CD4-positive, alpha-beta memory T cell (primary cell): ENCODE measurements at regions not wholly inside any gene's neighbourhood (a gene's known extent, or its start where the extent isn't known, plus 50 kb on each side); places are given as distances from the start of the nearest gene placed in this dataset.
"Not testable (repeated sequence)": the region's sequence is repeated elsewhere in the genome, so short reads cannot be mapped to it uniquely, and the experiment has no call there.

ENCODE experiments used
- CTCF ChIA-PET: fragments of 350-600 bp; sonication (Branson Sonifier 250); formaldehyde crosslinking; loops from one replicate; lab custom pipeline; 2021; ENCODE audit warnings: inconsistent platforms; ENCODE audit not compliant: partially characterized antibody; lab: Charles Lee
- POLR2A ChIA-PET: fragments of 350-600 bp; sonication (Branson Sonifier 250); formaldehyde crosslinking; loops from one replicate; lab custom pipeline; 2021; ENCODE audit not compliant: partially characterized antibody; lab: Charles Lee
- DNase-seq, 5 donors: peaks; one replicate each; pipeline versions ENCODE4 v3.0.0 to v3.0.0-alpha.2; 2020 to 2022; ENCODE audit warnings: mixed read lengths in 1 of 5
- H3K27ac ChIP-seq: one replicate; pipeline ENCODE4 v1.7.0; 2013; ENCODE audit warnings: low read depth, low read length
- H3K27me3 ChIP-seq: 2 replicates; pipeline ENCODE4 v1.7.0; 2013; ENCODE audit warnings: mild to moderate bottlenecking, low read length, moderate library complexity; ENCODE audit not compliant: insufficient read depth
- H3K36me3 ChIP-seq: 2 replicates; pipeline ENCODE4 v1.7.0; 2013; ENCODE audit warnings: mild to moderate bottlenecking, low read length, moderate library complexity; ENCODE audit not compliant: insufficient read depth
- H3K4me1 ChIP-seq: 2 replicates; pipeline ENCODE4 v1.7.0; 2013; ENCODE audit warnings: mild to moderate bottlenecking, low read length, moderate library complexity; ENCODE audit not compliant: insufficient read depth
- H3K4me3 ChIP-seq, 2 donors: one replicate each; pipeline ENCODE4 v1.7.0; 2013; ENCODE audit warnings: low read length in 2 of 2, mild to moderate bottlenecking in 1 of 2
- H3K9me3 ChIP-seq, 2 donors: one replicate each; pipeline ENCODE4 v1.7.0; 2013; ENCODE audit warnings: low read length in 2 of 2, control low read depth in 1 of 2; ENCODE audit not compliant: control insufficient read depth in 1 of 2
- H3K27ac Mint-ChIP-seq, 7 donors: one replicate each; pipeline ENCODE4 v1.8.0; 2020 to 2021; ENCODE audit warnings: mixed read lengths in 7 of 7, mild to moderate bottlenecking in 6 of 7, inconsistent platforms in 3 of 7, moderate library complexity in 3 of 7
- H3K27me3 Mint-ChIP-seq, 2 donors: one replicate each; pipeline ENCODE4 v1.8.0; 2020 to 2021; ENCODE audit warnings: mixed read lengths in 2 of 2
- H3K36me3 Mint-ChIP-seq, 2 donors: one replicate each; pipeline ENCODE4 v1.8.0; 2020 to 2021; ENCODE audit warnings: mixed read lengths in 2 of 2, inconsistent platforms in 1 of 2, mild to moderate bottlenecking in 1 of 2
- H3K4me1 Mint-ChIP-seq, 4 donors: one replicate each; pipeline ENCODE4 v1.8.0; 2020 to 2021; ENCODE audit warnings: mixed read lengths in 4 of 4, mild to moderate bottlenecking in 1 of 4
- H3K4me3 Mint-ChIP-seq, 8 donors: one replicate each; pipeline ENCODE4 v1.8.0; 2020 to 2021; ENCODE audit warnings: mixed read lengths in 8 of 8, mild to moderate bottlenecking in 7 of 8, moderate library complexity in 6 of 8, inconsistent platforms in 3 of 8
- H3K9me3 Mint-ChIP-seq, 8 donors: one replicate each; pipeline ENCODE4 v1.8.0; 2020 to 2021; ENCODE audit warnings: mixed read lengths in 8 of 8, mild to moderate bottlenecking in 5 of 8, inconsistent platforms in 3 of 8, moderate library complexity in 1 of 8
- intact Hi-C: fragments of 100-400 bp; cut with micrococcal nuclease; formaldehyde crosslinking; loops from one replicate; pipeline ENCODE4 v1.15.1; 2023

GRCh38 chr14:106335110-106335429 is 808.7 kb downstream of the TMEM121 start:
- H3K27ac Mint-ChIP-seq, H3K4me3 ChIP-seq, intact Hi-C loops, H3K36me3 Mint-ChIP-seq, H3K9me3 Mint-ChIP-seq, H3K4me1 Mint-ChIP-seq, H3K27me3 Mint-ChIP-seq, POLR2A ChIA-PET, H3K9me3 ChIP-seq, H3K4me3 Mint-ChIP-seq, CTCF ChIA-PET, H3K27ac ChIP-seq, H3K4me1 ChIP-seq, DNase-seq, H3K36me3 ChIP-seq, H3K27me3 ChIP-seq: not testable (repeated sequence)

- intact Hi-C loops, H3K27ac ChIP-seq, H3K4me1 ChIP-seq, H3K27ac Mint-ChIP-seq, H3K4me1 Mint-ChIP-seq, H3K27me3 Mint-ChIP-seq, H3K4me3 Mint-ChIP-seq, H3K27me3 ChIP-seq, POLR2A ChIA-PET, H3K9me3 Mint-ChIP-seq, H3K36me3 ChIP-seq, H3K36me3 Mint-ChIP-seq, DNase-seq, H3K4me3 ChIP-seq, H3K9me3 ChIP-seq, CTCF ChIA-PET: not testable (repeated sequence)
These were observed 812.4 kb downstream of the TMEM121 start for GRCh38 chr14:106338775-106339174.

- H3K9me3 ChIP-seq, H3K9me3 Mint-ChIP-seq, H3K4me3 ChIP-seq, H3K36me3 Mint-ChIP-seq, CTCF ChIA-PET, DNase-seq, H3K4me3 Mint-ChIP-seq, H3K4me1 Mint-ChIP-seq, H3K27ac Mint-ChIP-seq, POLR2A ChIA-PET, H3K27me3 ChIP-seq, H3K36me3 ChIP-seq, intact Hi-C loops, H3K27ac ChIP-seq, H3K4me1 ChIP-seq: not testable (repeated sequence)
- H3K27me3 Mint-ChIP-seq: peaks cover 0 to 10% of the 10 kb centered on the region in 2 donors
These were observed 814.3 kb downstream of the TMEM121 start for GRCh38 chr14:106340658-106341057.

GRCh38 chr14:106341161-106341560 is 814.8 kb downstream of the TMEM121 start:
- H3K36me3 ChIP-seq, DNase-seq, H3K27ac ChIP-seq, H3K9me3 Mint-ChIP-seq, H3K9me3 ChIP-seq, H3K27ac Mint-ChIP-seq, H3K27me3 ChIP-seq, CTCF ChIA-PET, H3K4me3 ChIP-seq, H3K4me1 ChIP-seq, H3K4me1 Mint-ChIP-seq, H3K36me3 Mint-ChIP-seq, POLR2A ChIA-PET, H3K4me3 Mint-ChIP-seq, intact Hi-C loops: not testable (repeated sequence)
- peaks cover 0 to 15% of the 10 kb centered on the region in 2 donors for H3K27me3 Mint-ChIP-seq

GRCh38 chr14:106343626-106344025 is 817.2 kb downstream of the TMEM121 start:
- Histone ChIP-seq H3K27ac (no peak overlapping the region), H3K9me3 (no peaks in the 10 kb centered on the region), H3K4me3 (no peak overlapping the region), H3K36me3 (no peaks in the 10 kb centered on the region), H3K27me3 (peaks cover 8% of the 10 kb centered on the region), H3K4me1 (no peaks in the 10 kb centered on the region)
- ChIA-PET POLR2A (no interaction called here), CTCF (no interaction called here)
- no peaks in the 10 kb centered on the region for H3K9me3 Mint-ChIP-seq
- H3K36me3 Mint-ChIP-seq: no peaks in the 10 kb centered on the region
- peaks cover 2 to 14% of the 10 kb centered on the region in 2 donors for H3K27me3 Mint-ChIP-seq
- H3K4me1 Mint-ChIP-seq: no peaks in the 10 kb centered on the region
- no peak overlapping the region for H3K4me3 Mint-ChIP-seq
- no peak overlapping the region for H3K27ac Mint-ChIP-seq
- no peak for DNase-seq
- intact Hi-C loops: no loop called here

GRCh38 chr14:106344065-106344614 is 817.8 kb downstream of the TMEM121 start:
- H3K27ac Mint-ChIP-seq, H3K4me1 Mint-ChIP-seq, H3K9me3 ChIP-seq, H3K4me3 ChIP-seq, CTCF ChIA-PET, H3K27ac ChIP-seq, H3K36me3 ChIP-seq, DNase-seq, H3K36me3 Mint-ChIP-seq, H3K27me3 ChIP-seq, H3K4me1 ChIP-seq, H3K4me3 Mint-ChIP-seq, intact Hi-C loops, POLR2A ChIA-PET, H3K9me3 Mint-ChIP-seq: not testable (repeated sequence)
- peaks cover 2 to 14% of the 10 kb centered on the region in 2 donors for H3K27me3 Mint-ChIP-seq

GRCh38 chr14:106344791-106345479 is 818.6 kb downstream of the TMEM121 start:
- H3K27me3 ChIP-seq, DNase-seq, H3K4me3 ChIP-seq, H3K27ac ChIP-seq, H3K4me1 ChIP-seq, H3K9me3 ChIP-seq, H3K4me3 Mint-ChIP-seq, H3K27ac Mint-ChIP-seq, H3K36me3 ChIP-seq, intact Hi-C loops, H3K4me1 Mint-ChIP-seq, H3K36me3 Mint-ChIP-seq, H3K9me3 Mint-ChIP-seq, CTCF ChIA-PET, POLR2A ChIA-PET: not testable (repeated sequence)
- H3K27me3 Mint-ChIP-seq: peaks cover 2 to 11% of the 10 kb centered on the region in 2 donors
